ENCODE measurements at regions not wholly inside any gene's neighbourhood (a gene's known extent, or its start where the extent isn't known, plus 50 kb on each side); places are given as distances from the start of the nearest gene placed in this dataset.

DNA sequence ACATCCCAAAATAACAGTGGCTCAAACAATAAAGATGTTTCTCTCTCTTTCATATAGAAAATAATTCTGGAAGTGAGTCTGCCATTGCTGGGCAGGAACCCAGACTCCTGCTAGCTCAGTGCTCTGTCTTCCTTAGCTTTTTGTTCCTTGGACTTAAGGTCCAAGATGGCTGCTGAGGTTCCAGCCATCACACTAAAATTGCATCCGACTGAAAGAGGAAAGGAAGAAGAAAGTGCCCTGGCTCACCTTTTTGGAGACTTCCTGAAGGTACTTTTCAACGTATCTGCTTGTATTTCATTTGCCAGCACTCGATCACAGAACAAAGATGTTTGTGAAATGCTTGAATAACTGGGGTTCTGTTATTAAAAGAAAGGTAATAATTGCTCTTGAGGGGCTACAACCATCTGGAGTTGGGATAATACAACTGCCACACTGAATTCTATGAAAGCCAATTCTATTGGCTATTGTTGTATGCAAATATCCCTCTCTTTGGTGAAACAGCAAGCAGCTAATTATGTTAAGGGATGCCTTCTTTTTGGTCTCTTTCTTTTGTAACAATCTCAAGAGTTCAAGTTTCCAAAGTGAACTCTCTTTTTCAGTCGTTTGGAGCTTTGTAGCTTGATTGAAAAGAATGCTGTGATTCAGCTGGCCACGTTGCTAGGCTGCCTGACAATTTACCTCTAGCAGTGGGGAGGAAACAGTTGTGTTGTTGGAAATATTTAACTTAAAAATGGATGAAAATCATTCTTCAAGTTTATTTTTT lies 83.9 kb downstream of the BAMBI start:
- TF ChIP-seq POLR2A (IDR thresholded peaks at IDR 0.05) (no peak), CTCF (IDR thresholded peaks at IDR 0.05) (no peak)
